Peyer's patch (tissue), 4 donors: ENCODE measurements at regions not wholly inside any gene's neighbourhood (a gene's known extent, or its start where the extent isn't known, plus 50 kb on each side); places are given as distances from the start of the nearest gene placed in this dataset.

Experiments
- CTCF ChIP-seq, 6 experiments: fragments of 450-650 bp in 4 of 6; fragments of 200-600 bp in 2 of 6; sonication (generic) in 1 of 6; IDR thresholded peaks; one replicate each; pipeline ENCODE4 v1.5.1; 2017 to 2019; ENCODE audit warnings: antibody characterized with exemption in 6 of 6, mild to moderate bottlenecking in 3 of 6, moderate library complexity in 1 of 6
- POLR2A ChIP-seq, 2 donors: fragments of 450-650 bp; IDR thresholded peaks; one replicate each; pipeline ENCODE4 v1.5.1; 2017; ENCODE audit warnings: antibody characterized with exemption in 2 of 2, mild to moderate bottlenecking in 2 of 2, moderate library complexity in 2 of 2

GRCh38 chr20:2236256-2236655, 59.5 kb upstream of the TGM3 start:
- TF ChIP-seq CTCF (IDR thresholded peaks at IDR 0.05) (no peak), POLR2A (IDR thresholded peaks at IDR 0.05) (no peak)
